PFSK-1 (cell line): ENCODE measurements at regions not wholly inside any gene's neighbourhood (a gene's known extent, or its start where the extent isn't known, plus 50 kb on each side); places are given as distances from the start of the nearest gene placed in this dataset.

ENCODE experiments used
- FOXP2 ChIP-seq: optimal IDR thresholded peaks from 2 replicates; pipeline ENCODE3; 2011; ENCODE audit warnings: borderline replicate concordance, control low read depth, inconsistent platforms; ENCODE audit not compliant: insufficient read depth; ENCODE audit errors: extremely low read length, extremely low read depth
- POLR2AphosphoS5 ChIP-seq: IDR thresholded peaks from 2 replicates; pipeline ENCODE4 v1.6.1; 2012; ENCODE audit warnings: low read depth, mild to moderate bottlenecking, control low read depth, low read length, moderate library complexity
- REST ChIP-seq, 2 experiments: IDR thresholded peaks; 2 replicates each; pipeline versions ENCODE4 v1.6.1 to v1.8.0; 2011 to 2012; ENCODE audit warnings: low read depth in 2 of 2, low read length in 2 of 2, control low read depth in 1 of 2, inconsistent platforms in 1 of 2, mild to moderate bottlenecking in 1 of 2, moderate library complexity in 1 of 2; ENCODE audit not compliant: insufficient read depth in 1 of 2
- SIN3A ChIP-seq: IDR thresholded peaks from 2 replicates; pipeline ENCODE4 v1.6.1; 2012; ENCODE audit warnings: mild to moderate bottlenecking, low read length, moderate library complexity, borderline replicate concordance; ENCODE audit not compliant: insufficient read depth
- TAF1 ChIP-seq: IDR thresholded peaks from 2 replicates; pipeline ENCODE4 v1.6.1; 2012; ENCODE audit warnings: low read length, control low read depth, borderline replicate concordance; ENCODE audit not compliant: insufficient read depth

- TF ChIP-seq REST (IDR thresholded peaks at IDR 0.05; ENCODE audit: insufficient read depth in 1 of 2, low read depth in 2 of 2, low read length in 2 of 2) (no peak), POLR2AphosphoS5 (no peak), TAF1 (no peak), SIN3A (no peak), FOXP2 (no peak)
These were observed 537.0 kb upstream of the SPRY2 start for GRCh38 chr13:80877944-80878241.
